Right kidney (tissue), 1 donor: ENCODE measurements at regions not wholly inside any gene's neighbourhood (a gene's known extent, or its start where the extent isn't known, plus 50 kb on each side); places are given as distances from the start of the nearest gene placed in this dataset.

ENCODE experiments used
- DNase-seq: peaks from one replicate; pipeline ENCODE4 v3.0.0-alpha.2; 2016

GRCh38 chr3:83092521-83093221, 1331.2 kb upstream of the GBE1 start:
- no peak for DNase-seq

- DNase-seq: no peak
These were observed 1314.6 kb upstream of the GBE1 start for GRCh38 chr3:83076041-83076440.

- DNase-seq: no peak
These were observed 1313.0 kb upstream of the GBE1 start for GRCh38 chr3:83074485-83074884.

DNA sequence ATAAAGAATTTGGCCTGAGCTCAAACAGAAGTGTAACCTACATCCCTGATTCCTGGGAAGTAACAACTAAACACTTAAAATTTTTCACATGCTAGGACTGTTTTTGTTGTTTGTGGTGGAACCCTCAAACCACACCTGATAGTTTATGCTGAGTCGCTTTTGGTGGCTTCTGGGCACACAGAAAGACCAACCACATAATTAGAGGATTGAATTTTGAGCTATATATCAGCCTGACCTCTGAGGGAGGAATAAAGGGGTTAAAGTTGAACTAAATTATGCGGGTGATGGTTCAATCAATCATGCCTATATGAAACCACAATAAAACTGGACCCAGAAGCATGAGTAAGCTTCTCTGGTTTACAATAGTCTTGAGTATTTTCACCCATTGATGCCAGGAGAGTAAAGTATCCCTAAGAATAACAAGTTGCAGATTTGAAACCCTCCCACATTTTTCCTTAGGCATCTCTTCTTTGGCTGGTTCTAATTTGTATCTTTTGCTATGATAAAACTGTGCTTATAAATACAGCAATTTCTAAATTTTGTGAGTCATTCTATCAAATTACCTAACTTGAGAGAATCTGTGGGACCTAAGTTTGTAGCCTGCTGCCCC, 1304.5 kb upstream of the GBE1 start:
- DNase-seq: no peak

- no peak for DNase-seq
These were observed 1302.0 kb upstream of the GBE1 start for GRCh38 chr3:83063446-83063845.

- no peak for DNase-seq
These were observed 1287.1 kb upstream of the GBE1 start for GRCh38 chr3:83048556-83048955.

DNA sequence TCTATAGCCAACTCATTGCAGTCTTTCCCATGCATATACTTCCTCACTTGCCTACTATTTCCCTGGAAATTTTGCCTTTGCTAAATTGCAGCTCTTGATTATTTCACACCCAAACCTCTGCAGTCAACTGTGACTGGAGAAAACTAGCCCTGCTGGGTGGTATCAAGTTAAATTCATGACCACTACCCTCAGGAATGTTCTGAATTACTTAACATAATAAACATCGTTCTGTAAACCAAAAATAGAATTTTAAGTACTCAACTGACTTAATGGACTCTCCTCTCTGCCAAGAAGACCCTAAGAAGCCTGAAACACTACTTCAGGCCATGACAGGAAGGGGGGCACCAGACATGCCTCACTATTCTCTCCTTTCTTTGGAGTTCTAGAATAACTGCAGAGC, 1278.0 kb upstream of the GBE1 start:
- DNase-seq: no peak

GRCh38 chr3:83035704-83036010, 1274.2 kb upstream of the GBE1 start:
- no peak for DNase-seq

DNA sequence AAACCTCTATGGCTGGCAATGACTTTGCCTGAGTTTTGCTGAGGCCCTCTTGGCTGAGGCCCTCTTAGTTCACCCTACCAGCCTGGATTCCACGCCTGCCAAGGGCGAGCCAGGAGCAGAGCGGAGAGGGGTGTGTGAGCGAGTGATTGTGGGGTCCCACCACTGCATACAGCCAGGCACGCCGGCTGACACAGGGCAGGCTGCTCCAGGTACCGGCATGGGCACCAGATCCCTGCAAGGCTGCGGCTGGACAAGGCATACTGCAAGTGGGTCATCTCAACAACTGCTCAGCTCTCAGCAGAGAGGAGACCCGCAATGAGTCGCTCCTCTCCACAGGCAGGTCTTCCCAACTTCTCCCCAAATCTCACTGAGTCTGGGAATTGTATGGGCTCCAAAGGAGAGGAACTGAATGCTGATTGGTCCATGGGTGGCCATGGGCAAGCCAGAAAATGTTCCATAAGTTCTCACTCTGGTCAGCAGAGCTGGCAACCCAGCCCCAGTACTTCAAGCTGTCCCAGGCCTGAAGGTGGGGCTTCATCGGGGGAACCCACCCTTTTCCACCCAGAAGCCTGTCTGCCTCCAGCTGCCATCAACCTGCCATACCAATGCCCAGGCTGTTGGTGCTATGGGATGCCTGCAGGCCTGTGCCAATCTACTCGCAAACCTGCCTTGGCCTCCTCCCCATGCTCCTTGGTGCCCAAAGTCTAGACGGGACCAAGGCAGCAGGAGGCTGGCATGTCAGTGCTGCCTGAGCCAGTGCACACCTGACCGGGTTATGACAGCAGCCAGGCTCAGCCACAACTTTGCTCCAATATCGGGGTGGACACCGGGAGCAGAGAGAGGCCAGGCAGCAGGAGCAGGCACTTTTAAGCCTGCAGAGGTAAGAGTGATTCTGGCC, 1273.6 kb upstream of the GBE1 start:
- no peak for DNase-seq

DNA sequence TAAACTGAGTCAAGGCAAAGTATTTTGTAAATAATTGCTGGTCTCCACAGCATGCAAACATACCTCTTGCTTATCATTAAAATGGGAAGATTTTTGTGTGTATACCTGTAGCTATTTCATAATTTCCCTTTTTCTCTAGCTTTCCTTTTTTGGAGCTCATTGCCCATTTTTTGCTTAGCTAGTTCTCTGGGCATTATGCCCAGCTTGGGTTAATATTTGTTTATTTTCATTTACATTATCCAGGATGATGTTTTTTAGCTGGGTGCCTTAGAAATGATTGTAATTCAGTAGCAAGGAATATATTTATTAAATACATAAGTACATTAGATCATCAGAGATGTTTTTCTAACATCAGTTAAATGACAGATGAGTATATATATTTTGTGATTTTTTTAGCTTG, 1271.7 kb upstream of the GBE1 start:
- no peak for DNase-seq

DNA sequence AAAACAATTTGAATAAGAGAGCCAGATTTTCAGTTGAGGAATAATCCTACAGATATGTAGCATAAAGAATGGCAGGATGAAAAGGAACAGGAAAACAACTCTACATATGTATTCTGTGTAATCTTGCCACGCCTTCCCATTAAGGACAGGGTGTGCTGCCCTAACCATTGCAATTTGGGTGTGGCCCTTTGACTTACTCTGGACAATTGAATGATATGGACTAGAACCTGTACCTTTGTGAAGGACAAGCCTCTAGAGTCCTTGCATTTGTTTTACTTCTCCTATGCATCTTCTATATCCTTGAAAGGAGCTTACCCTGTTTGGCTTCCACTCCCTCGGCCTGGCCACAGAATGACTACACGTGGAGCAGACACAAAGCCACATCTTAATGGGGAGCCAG, 1261.6 kb upstream of the GBE1 start:
- no peak for DNase-seq

DNA sequence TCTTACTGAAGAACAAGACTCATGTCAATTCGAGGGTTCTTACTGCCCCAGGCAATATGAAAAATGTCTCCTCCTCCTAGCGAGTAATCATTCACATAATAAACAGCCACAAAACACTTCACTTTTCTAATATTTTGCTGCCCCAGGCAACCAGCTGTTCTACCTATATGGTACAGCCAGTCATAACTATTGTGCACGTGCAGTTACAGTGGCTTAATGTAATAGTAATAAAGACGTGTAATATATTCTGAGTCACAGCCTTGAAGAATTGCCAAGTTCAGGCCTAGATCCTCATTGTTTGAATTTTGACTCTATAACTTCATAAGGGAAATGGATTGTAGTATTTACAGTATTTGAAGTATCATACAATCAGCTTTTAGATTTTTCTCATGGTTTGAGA, 1250.0 kb upstream of the GBE1 start:
- no peak for DNase-seq

DNA sequence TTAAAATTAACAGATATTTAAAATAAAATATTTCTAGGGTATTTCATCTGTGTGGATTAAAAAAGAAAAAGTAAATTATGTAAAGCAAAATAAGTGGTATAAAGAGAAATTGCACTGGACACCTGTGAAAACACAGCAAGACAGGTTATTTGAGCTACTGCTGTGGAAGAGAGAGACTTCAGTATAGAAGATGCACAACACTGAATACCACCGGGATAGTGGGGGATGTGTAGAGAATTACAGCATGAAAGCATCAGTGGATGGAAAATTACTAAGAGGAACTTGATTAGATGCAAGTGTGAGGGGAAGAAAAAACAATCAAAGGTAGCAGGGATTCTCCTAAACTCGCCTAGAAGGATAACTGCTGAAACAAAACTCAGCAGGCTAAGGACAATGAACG, 1242.5 kb upstream of the GBE1 start:
- no peak for DNase-seq

DNA sequence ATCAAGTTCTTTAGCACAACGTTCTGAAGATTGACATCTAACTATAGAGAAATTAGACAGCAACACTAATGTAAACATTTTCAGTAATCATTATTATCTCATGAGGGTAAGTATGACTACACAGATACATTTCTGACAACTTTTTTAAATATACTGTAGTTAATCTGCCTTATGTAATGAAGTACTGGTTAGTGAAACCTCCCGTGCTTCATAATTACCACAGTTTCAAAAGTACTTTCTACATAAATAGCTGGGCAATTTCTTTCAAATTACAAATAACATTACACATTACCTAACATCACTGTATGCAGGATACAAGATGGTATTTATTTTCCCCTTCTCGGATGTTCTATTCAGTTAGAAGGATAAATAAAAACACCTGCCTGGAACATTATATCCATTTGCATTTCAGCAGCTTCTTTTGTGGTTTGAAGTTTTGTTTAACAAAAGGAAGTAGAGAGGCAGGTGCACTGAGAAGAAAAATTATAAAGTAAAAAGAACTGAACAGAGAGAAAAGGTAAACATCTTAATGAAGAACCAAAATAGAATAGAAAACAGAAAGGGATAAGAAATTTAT, 1241.5 kb upstream of the GBE1 start:
- no peak for DNase-seq

DNA sequence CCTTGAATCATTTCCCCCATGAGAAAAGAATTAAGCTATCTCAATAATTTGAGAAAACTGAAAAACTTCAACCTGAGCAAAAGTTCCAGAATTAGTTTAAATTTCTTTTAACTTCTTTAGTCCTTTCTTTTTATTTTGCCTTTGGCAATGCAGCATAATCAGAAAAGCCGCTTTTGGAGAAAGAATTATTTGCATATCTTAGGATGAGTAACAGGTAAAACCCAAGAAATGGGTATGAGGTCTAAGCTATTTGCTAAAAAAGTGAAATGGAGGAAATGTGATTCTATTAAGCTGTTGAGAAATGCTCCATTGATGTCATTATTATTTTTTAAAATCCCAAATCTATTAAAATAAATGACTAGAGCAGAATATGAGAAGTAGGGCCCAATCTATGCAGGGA, 1238.3 kb upstream of the GBE1 start:
- no peak for DNase-seq

DNA sequence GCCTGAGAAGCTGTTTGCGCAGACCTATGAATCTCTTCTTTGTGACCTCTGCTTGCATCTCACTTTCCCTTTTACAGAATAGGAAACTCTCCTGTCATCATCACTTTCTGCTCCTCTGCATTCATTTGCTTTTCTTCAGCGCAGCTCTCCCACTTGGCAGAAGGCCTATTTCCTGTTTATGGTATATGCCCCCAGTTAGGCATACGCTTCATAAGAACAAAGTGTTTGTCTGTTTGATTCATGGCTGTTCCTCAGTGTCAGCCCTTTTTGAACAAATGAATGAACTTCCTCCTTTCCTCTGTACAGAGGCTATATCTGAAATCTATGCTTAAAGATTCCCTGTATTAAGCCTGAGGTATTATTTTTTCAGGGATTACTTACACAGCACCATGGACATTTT, 1216.9 kb upstream of the GBE1 start:
- DNase-seq: no peak

GRCh38 chr3:82977871-82978270, 1216.4 kb upstream of the GBE1 start:
- DNase-seq: no peak

- DNase-seq: no peak
These were observed 1212.3 kb upstream of the GBE1 start for GRCh38 chr3:82973791-82974190.

DNA sequence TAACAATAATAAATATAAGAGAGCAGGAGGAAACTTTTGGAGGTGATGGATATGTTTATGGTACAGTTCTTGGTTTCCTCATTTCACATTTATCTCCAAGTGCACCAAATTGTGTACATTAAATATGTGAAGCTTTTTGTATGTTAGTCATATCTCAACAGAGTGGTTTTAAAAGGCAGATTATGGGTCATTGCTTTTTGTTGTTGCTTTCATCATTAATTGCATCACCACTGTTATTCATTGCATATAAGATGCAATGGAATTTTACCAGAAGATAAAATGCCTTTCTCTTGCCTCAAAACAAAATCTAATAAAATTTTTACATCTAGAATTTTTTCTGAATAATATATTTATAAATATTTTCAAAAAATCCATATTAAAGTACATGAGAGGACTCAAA, 1198.9 kb upstream of the GBE1 start:
- DNase-seq: no peak

- DNase-seq: no peak
These were observed 1196.3 kb upstream of the GBE1 start for GRCh38 chr3:82957696-82958095.

DNA sequence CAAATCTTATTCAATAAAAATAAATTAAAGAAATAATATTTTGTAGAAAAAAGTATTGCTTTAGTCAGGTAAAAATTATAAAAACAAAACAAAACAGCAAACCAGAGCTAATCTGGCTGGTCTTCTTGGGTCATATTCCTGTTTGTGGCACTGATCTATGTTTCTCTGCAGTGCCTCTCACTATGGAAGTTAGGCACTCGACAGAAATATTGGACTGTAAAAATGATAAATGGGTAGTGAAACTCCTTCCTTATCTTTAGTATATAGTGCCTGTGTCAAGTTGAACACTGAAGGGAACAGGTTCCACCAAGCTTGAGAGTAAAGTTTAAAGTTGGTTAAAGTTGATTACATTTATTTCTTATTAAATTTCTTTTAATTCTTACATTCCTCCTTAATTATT, 1195.6 kb upstream of the GBE1 start:
- no peak for DNase-seq

DNA sequence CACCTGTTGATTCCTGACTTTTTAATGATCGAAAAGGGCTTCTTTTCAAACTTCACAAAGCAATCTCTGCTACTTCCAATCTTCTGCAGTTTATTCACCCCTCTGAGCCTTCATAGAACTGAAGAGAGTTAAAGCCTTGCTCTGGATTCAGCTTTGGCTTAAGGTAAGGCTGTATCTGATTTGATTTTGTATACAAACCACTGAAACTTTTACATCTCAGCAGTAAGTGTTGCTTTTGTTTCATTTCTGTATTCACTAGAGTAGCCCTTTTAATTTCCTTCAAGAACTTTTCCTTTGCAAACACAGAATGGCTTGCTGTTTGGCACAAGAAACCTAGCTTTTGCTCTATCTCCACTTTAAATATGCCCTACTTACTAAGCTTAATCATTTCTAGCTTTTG, 1193.0 kb upstream of the GBE1 start:
- no peak for DNase-seq

GRCh38 chr3:82942041-82942440, 1180.6 kb upstream of the GBE1 start:
- no peak for DNase-seq
